ENCODE measurements at regions not wholly inside any gene's neighbourhood (a gene's known extent, or its start where the extent isn't known, plus 50 kb on each side); places are given as distances from the start of the nearest gene placed in this dataset.

- Mint-ChIP-seq H3K9me3 (no peaks in the 10 kb centered on the region), H3K36me3 (no peaks in the 10 kb centered on the region), H3K27me3 (peaks cover 4% of the 10 kb centered on the region), H3K4me1 (peaks cover 22% of the 10 kb centered on the region), H3K27ac (no peak overlapping the region), H3K4me3 (no peak overlapping the region)
- CTCF ChIA-PET, result no interaction called here
- no peak for DNase-seq
Observed at GRCh38 chr14:51564986-51565604, 86.6 kb upstream of the FRMD6 start.

- CTCF ChIA-PET, result no interaction called here
- Mint-ChIP-seq H3K4me3 (no peak overlapping the region), H3K27ac (peak overlapping the region; percentile 70), H3K36me3 (no peaks in the 10 kb centered on the region), H3K4me1 (peaks cover 22% of the 10 kb centered on the region), H3K9me3 (no peaks in the 10 kb centered on the region), H3K27me3 (peaks cover 3% of the 10 kb centered on the region)
- peak; percentile 48 for DNase-seq
Observed at GRCh38 chr14:51566831-51567582, 84.7 kb upstream of the FRMD6 start.

GRCh38 chr14:51568366-51568765 is 83.3 kb upstream of the FRMD6 start:
- Mint-ChIP-seq H3K9me3 (no peaks in the 10 kb centered on the region), H3K27me3 (peaks cover 4% of the 10 kb centered on the region), H3K36me3 (no peaks in the 10 kb centered on the region), H3K4me1 (peaks cover 25% of the 10 kb centered on the region), H3K4me3 (no peak overlapping the region), H3K27ac (no peak overlapping the region)
- CTCF ChIA-PET, result interaction anchor here (0.7 to 0.8 kb wide), 3 partner anchors 15 to 119 kb away, joined by 3 to 4 read pairs (median 3); no protein-coding TSS in a partner anchor
- DNase-seq, result no peak

DNA sequence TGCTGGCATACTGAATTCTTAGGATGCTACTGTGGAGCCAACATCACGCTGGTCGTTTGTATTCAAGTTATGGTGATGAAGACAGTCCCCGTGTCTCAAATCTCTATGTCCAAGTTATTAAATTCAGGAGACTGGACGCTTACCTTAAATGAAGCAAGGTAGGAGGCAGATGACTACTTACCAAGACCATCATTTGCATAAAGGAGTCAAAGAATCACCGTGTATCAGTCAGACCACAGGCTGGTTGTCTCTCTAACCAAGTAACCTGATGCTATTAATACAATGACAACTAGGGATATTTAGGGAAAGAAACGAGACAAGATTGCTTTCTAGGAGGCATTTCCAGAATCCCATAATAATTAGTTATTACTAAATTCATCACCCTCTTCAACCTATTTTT is 78.1 kb upstream of the FRMD6 start:
- no peak for DNase-seq
- Mint-ChIP-seq H3K9me3 (no peaks in the 10 kb centered on the region), H3K27me3 (peaks cover 23% of the 10 kb centered on the region), H3K36me3 (no peaks in the 10 kb centered on the region), H3K4me3 (no peak overlapping the region), H3K4me1 (peaks cover 11% of the 10 kb centered on the region), H3K27ac (no peak overlapping the region)
- CTCF ChIA-PET, result no interaction called here

- no peak for DNase-seq
- no peak overlapping the region for H3K4me3 Mint-ChIP-seq
- CTCF ChIA-PET, result no interaction called here
- peaks cover 23% of the 10 kb centered on the region for H3K27me3 Mint-ChIP-seq
- no peaks in the 10 kb centered on the region for H3K9me3 Mint-ChIP-seq
- peaks cover 12% of the 10 kb centered on the region for H3K4me1 Mint-ChIP-seq
- no peaks in the 10 kb centered on the region for H3K36me3 Mint-ChIP-seq
- H3K27ac Mint-ChIP-seq, result no peak overlapping the region
Observed at GRCh38 chr14:51574009-51574408, 77.7 kb upstream of the FRMD6 start.

GRCh38 chr14:51575349-51576116 is 76.2 kb upstream of the FRMD6 start:
- Mint-ChIP-seq H3K4me3 (no peak overlapping the region), H3K4me1 (peaks cover 12% of the 10 kb centered on the region), H3K9me3 (no peaks in the 10 kb centered on the region), H3K36me3 (no peaks in the 10 kb centered on the region), H3K27me3 (peaks cover 29% of the 10 kb centered on the region), H3K27ac (peak overlapping the region; percentile 20)
- CTCF ChIA-PET, result no interaction called here
- no peak for DNase-seq

DNA sequence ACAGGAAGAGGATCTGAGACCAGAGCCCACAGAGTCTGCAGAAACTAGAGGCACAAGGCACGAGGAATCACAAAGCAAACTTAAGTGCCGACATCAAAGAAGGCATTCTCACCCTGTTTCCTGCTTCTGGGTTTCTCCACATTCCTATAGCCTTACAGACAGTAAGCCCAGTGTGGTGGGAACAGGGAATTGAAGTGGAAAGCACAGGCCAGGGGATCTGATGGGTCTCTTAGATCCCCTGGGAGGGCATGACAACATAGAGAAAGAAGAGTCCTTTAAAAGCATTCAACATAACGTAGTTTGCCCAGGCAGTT is 75.6 kb upstream of the FRMD6 start:
- H3K9me3 Mint-ChIP-seq, result no peaks in the 10 kb centered on the region
- H3K36me3 Mint-ChIP-seq, result no peaks in the 10 kb centered on the region
- H3K27me3 Mint-ChIP-seq, result peaks cover 31% of the 10 kb centered on the region
- CTCF ChIA-PET, result interaction anchor here (1.6 kb wide), 1 partner anchor 24 kb away, joined by 3 read pairs; no protein-coding TSS in a partner anchor
- H3K4me1 Mint-ChIP-seq, result peaks cover 12% of the 10 kb centered on the region
- peak overlapping the region; percentile 20 for H3K27ac Mint-ChIP-seq
- H3K4me3 Mint-ChIP-seq, result no peak overlapping the region
- DNase-seq, result no peak

DNA sequence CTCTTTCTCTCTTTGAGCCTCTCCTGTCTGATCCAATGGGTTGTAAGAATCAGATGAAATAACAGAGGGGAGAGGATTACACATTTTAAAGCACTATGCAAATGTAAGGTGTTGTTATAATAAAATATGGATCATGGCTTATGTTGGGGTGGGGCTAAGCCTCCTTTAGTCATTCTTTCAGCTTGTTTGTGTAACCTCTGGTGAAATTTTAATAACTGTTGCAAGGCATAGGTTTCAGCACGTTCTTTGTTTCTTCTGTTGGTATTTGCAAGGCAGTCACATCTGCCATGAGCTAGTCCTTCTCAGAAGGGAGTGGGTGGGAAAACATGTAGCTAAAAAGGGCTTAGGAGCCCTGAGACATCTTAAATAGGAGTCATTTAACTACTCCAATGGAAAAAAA is 74.8 kb upstream of the FRMD6 start:
- DNase-seq, result no peak
- Mint-ChIP-seq H3K27ac (no peak overlapping the region), H3K9me3 (no peaks in the 10 kb centered on the region), H3K4me3 (no peak overlapping the region), H3K27me3 (peaks cover 33% of the 10 kb centered on the region), H3K36me3 (no peaks in the 10 kb centered on the region), H3K4me1 (peaks cover 12% of the 10 kb centered on the region)
- CTCF ChIA-PET, result interaction anchor here (1.6 kb wide), 1 partner anchor 24 kb away, joined by 3 read pairs; no protein-coding TSS in a partner anchor

DNA sequence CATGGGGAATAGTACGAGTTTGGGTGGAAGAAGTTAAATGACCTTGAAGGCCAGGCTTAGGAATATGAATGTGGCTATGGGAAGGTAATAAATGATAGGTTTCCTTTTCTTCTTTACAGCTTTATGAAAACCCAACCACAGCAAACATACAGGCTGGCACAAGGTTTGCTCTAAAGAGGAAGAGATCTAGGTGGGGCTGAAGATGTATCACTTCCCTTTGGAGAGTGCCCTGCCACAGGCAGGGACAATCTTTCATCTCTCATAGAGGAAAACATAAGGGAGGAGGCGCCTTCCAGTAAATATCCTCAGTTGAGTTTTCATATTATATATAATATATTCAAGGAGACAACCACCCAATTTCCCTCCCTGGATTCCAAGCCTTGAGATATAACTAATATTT is 72.9 kb upstream of the FRMD6 start:
- Mint-ChIP-seq H3K27me3 (peaks cover 31% of the 10 kb centered on the region), H3K27ac (no peak overlapping the region), H3K4me1 (peaks cover 6% of the 10 kb centered on the region), H3K36me3 (no peaks in the 10 kb centered on the region), H3K9me3 (no peaks in the 10 kb centered on the region), H3K4me3 (no peak overlapping the region)
- CTCF ChIA-PET, result no interaction called here
- DNase-seq, result no peak

- Mint-ChIP-seq H3K27me3 (peaks cover 21% of the 10 kb centered on the region), H3K4me1 (peaks cover 3% of the 10 kb centered on the region), H3K9me3 (no peaks in the 10 kb centered on the region), H3K27ac (no peak overlapping the region), H3K4me3 (no peak overlapping the region), H3K36me3 (no peaks in the 10 kb centered on the region)
- no peak for DNase-seq
- CTCF ChIA-PET, result no interaction called here
Observed at GRCh38 chr14:51581017-51581881, 70.5 kb upstream of the FRMD6 start.

- CTCF ChIA-PET, result no interaction called here
- H3K4me1 Mint-ChIP-seq, result peaks cover 3% of the 10 kb centered on the region
Observed at GRCh38 chr14:51582437-51582836, 69.3 kb upstream of the FRMD6 start.

GRCh38 chr14:51585055-51585454 is 66.7 kb upstream of the FRMD6 start:
- no peak for DNase-seq
- peaks cover 24% of the 10 kb centered on the region for H3K27me3 Mint-ChIP-seq
- CTCF ChIA-PET, result no interaction called here
- H3K4me1 Mint-ChIP-seq, result no peaks in the 10 kb centered on the region
- no peaks in the 10 kb centered on the region for H3K9me3 Mint-ChIP-seq
- no peak overlapping the region for H3K27ac Mint-ChIP-seq
- H3K4me3 Mint-ChIP-seq, result no peak overlapping the region
- H3K36me3 Mint-ChIP-seq, result no peaks in the 10 kb centered on the region

More at GRCh38 chr14:51582437-51582836, 69.3 kb upstream of the FRMD6 start:
- no peaks in the 10 kb centered on the region for H3K36me3 Mint-ChIP-seq
- H3K9me3 Mint-ChIP-seq, result no peaks in the 10 kb centered on the region
- DNase-seq, result no peak
- no peak overlapping the region for H3K4me3 Mint-ChIP-seq
- H3K27me3 Mint-ChIP-seq, result peaks cover 17% of the 10 kb centered on the region
- H3K27ac Mint-ChIP-seq, result no peak overlapping the region

GRCh38 chr14:51592836-51593235 is 58.9 kb upstream of the FRMD6 start:
- H3K27ac Mint-ChIP-seq, result no peak overlapping the region
- DNase-seq, result no peak
- no peaks in the 10 kb centered on the region for H3K9me3 Mint-ChIP-seq
- H3K36me3 Mint-ChIP-seq, result no peaks in the 10 kb centered on the region
- CTCF ChIA-PET, result interaction anchor here (0.8 to 1.1 kb wide), 2 partner anchors 25 to 60 kb away, joined by 3 to 4 read pairs; no protein-coding TSS in a partner anchor
- no peak overlapping the region for H3K4me3 Mint-ChIP-seq
- H3K27me3 Mint-ChIP-seq, result peaks cover 36% of the 10 kb centered on the region
- peaks cover 12% of the 10 kb centered on the region for H3K4me1 Mint-ChIP-seq

DNA sequence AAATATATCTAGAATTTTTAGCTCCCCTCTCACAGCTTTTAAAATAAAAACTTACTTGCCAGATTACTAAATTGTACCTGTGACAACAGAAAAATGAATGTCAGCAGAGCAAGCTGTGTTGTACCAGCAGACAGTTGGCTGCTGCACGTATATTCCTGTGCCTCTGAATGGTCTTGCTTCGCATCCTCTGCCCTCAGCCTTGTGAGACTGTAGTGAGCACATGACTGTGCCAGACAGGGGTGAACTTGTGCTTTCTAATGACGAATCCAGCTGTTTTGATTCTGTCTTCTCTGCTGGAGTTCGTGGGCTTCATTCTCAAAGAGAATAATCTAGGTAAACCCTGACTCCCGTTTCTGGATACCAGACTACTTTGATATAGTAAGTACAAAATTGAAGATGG is 58.3 kb upstream of the FRMD6 start:
- Mint-ChIP-seq H3K27me3 (peaks cover 38% of the 10 kb centered on the region), H3K36me3 (no peaks in the 10 kb centered on the region), H3K9me3 (no peaks in the 10 kb centered on the region), H3K27ac (no peak overlapping the region), H3K4me3 (no peak overlapping the region), H3K4me1 (peaks cover 12% of the 10 kb centered on the region)
- DNase-seq, result no peak
- CTCF ChIA-PET, result interaction anchor here (0.8 to 1.1 kb wide), 2 partner anchors 25 to 59 kb away, joined by 3 to 4 read pairs; no protein-coding TSS in a partner anchor
